SK-N-MC (cell line): ENCODE measurements at regions not wholly inside any gene's neighbourhood (a gene's known extent, or its start where the extent isn't known, plus 50 kb on each side); places are given as distances from the start of the nearest gene placed in this dataset.

ENCODE experiments used
- EZH2 ChIP-seq: fragments of 200-600 bp; sonication (generic); IDR thresholded peaks from one replicate; pipeline ENCODE4 v1.6.1; 2017; ENCODE audit warnings: antibody characterized with exemption
- FOXP2 ChIP-seq: optimal IDR thresholded peaks from 2 replicates; pipeline ENCODE3; 2011; ENCODE audit warnings: mild to moderate bottlenecking, moderate library complexity; ENCODE audit not compliant: insufficient read depth; ENCODE audit errors: extremely low read length, control extremely low read depth
- POLR2AphosphoS5 ChIP-seq: IDR thresholded peaks from 2 replicates; pipeline ENCODE4 v1.6.1; 2012; ENCODE audit warnings: mild to moderate bottlenecking, low read depth, low read length, borderline replicate concordance

- TF ChIP-seq POLR2AphosphoS5 (no peak), EZH2 (no peak), FOXP2 (no peak)
Observed at GRCh38 chr9:29740518-29740917, 2167.2 kb upstream of the C9orf72 start.
